ENCODE measurements at regions not wholly inside any gene's neighbourhood (a gene's known extent, or its start where the extent isn't known, plus 50 kb on each side); places are given as distances from the start of the nearest gene placed in this dataset.

GRCh38 chr3:168436245-168436724, 340.6 kb upstream of the GOLIM4 start:
- H3K27me3 Mint-ChIP-seq (ENCODE audit: low read depth) = no peaks in the 10 kb centered on the region
- DNase-seq (ENCODE audit: low spot score) = no peak
- TF ChIP-seq CTCF (IDR thresholded peaks at IDR 0.05) = no peak
- no peak overlapping the region for H3K4me3 Mint-ChIP-seq (ENCODE audit: unreplicated experiment)
- H3K4me1 Mint-ChIP-seq (ENCODE audit: low read depth) = peaks cover 13% of the 10 kb centered on the region
- no peaks in the 10 kb centered on the region for H3K9me3 Mint-ChIP-seq (ENCODE audit: low read depth)
- no peaks in the 10 kb centered on the region for H3K36me3 Mint-ChIP-seq (ENCODE audit: low read depth)
- H3K27ac Mint-ChIP-seq (ENCODE audit: unreplicated experiment) = no peak overlapping the region

GRCh38 chr3:168431491-168431890, 335.8 kb upstream of the GOLIM4 start:
- H3K27ac Mint-ChIP-seq (ENCODE audit: unreplicated experiment) = no peak overlapping the region
- peaks cover 1% of the 10 kb centered on the region for H3K9me3 Mint-ChIP-seq (ENCODE audit: low read depth)
- H3K36me3 Mint-ChIP-seq (ENCODE audit: low read depth) = no peaks in the 10 kb centered on the region
- no peak for TF ChIP-seq CTCF (IDR thresholded peaks at IDR 0.05)
- DNase-seq (ENCODE audit: low spot score) = no peak
- no peak overlapping the region for H3K4me3 Mint-ChIP-seq (ENCODE audit: unreplicated experiment)
- no peaks in the 10 kb centered on the region for H3K27me3 Mint-ChIP-seq (ENCODE audit: low read depth)
- H3K4me1 Mint-ChIP-seq (ENCODE audit: low read depth) = peaks cover 17% of the 10 kb centered on the region

- Mint-ChIP-seq H3K4me1 (ENCODE audit: low read depth) (peaks cover 36% of the 10 kb centered on the region), H3K9me3 (ENCODE audit: low read depth) (peaks cover 3% of the 10 kb centered on the region), H3K27ac (ENCODE audit: unreplicated experiment) (no peak overlapping the region), H3K4me3 (ENCODE audit: unreplicated experiment) (no peak overlapping the region), H3K36me3 (ENCODE audit: low read depth) (no peaks in the 10 kb centered on the region), H3K27me3 (ENCODE audit: low read depth) (no peaks in the 10 kb centered on the region)
- TF ChIP-seq CTCF (IDR thresholded peaks at IDR 0.05) = no peak
- DNase-seq (ENCODE audit: low spot score) = no peak
Observed at GRCh38 chr3:168427835-168428475, 332.2 kb upstream of the GOLIM4 start.

GRCh38 chr3:168427156-168427555, 331.4 kb upstream of the GOLIM4 start:
- no peaks in the 10 kb centered on the region for H3K27me3 Mint-ChIP-seq (ENCODE audit: low read depth)
- H3K4me1 Mint-ChIP-seq (ENCODE audit: low read depth) = peaks cover 32% of the 10 kb centered on the region
- no peak overlapping the region for H3K4me3 Mint-ChIP-seq (ENCODE audit: unreplicated experiment)
- H3K9me3 Mint-ChIP-seq (ENCODE audit: low read depth) = peaks cover 3% of the 10 kb centered on the region
- H3K27ac Mint-ChIP-seq (ENCODE audit: unreplicated experiment) = no peak overlapping the region
- no peak for DNase-seq (ENCODE audit: low spot score)
- no peak for TF ChIP-seq CTCF (IDR thresholded peaks at IDR 0.05)
- no peaks in the 10 kb centered on the region for H3K36me3 Mint-ChIP-seq (ENCODE audit: low read depth)

GRCh38 chr3:168425936-168426595, 330.3 kb upstream of the GOLIM4 start:
- H3K4me1 Mint-ChIP-seq (ENCODE audit: low read depth) = peaks cover 21% of the 10 kb centered on the region
- no peaks in the 10 kb centered on the region for H3K27me3 Mint-ChIP-seq (ENCODE audit: low read depth)
- H3K4me3 Mint-ChIP-seq (ENCODE audit: unreplicated experiment) = no peak overlapping the region
- TF ChIP-seq CTCF (IDR thresholded peaks at IDR 0.05) = no peak
- H3K9me3 Mint-ChIP-seq (ENCODE audit: low read depth) = peaks cover 3% of the 10 kb centered on the region
- no peak for DNase-seq (ENCODE audit: low spot score)
- no peaks in the 10 kb centered on the region for H3K36me3 Mint-ChIP-seq (ENCODE audit: low read depth)
- no peak overlapping the region for H3K27ac Mint-ChIP-seq (ENCODE audit: unreplicated experiment)
